Rectal smooth muscle tissue (tissue), 1 donor: ENCODE measurements at regions not wholly inside any gene's neighbourhood (a gene's known extent, or its start where the extent isn't known, plus 50 kb on each side); places are given as distances from the start of the nearest gene placed in this dataset.

Experiments used
- H3K27ac ChIP-seq: one replicate; pipeline ENCODE4 v1.7.0; 2013; ENCODE audit warnings: low read depth, low read length, inconsistent platforms
- H3K27me3 ChIP-seq: one replicate; pipeline ENCODE4 v1.7.0; 2013; ENCODE audit warnings: low read length; ENCODE audit not compliant: control insufficient read depth, insufficient read depth
- H3K36me3 ChIP-seq: one replicate; pipeline ENCODE4 v1.7.0; 2013; ENCODE audit warnings: low read length; ENCODE audit not compliant: control insufficient read depth, insufficient read depth
- H3K4me1 ChIP-seq: one replicate; pipeline ENCODE4 v1.7.0; 2013; ENCODE audit warnings: low read length; ENCODE audit not compliant: control insufficient read depth, insufficient read depth
- H3K4me3 ChIP-seq: one replicate; pipeline ENCODE4 v1.7.0; 2013; ENCODE audit warnings: low read length
- H3K9ac ChIP-seq: one replicate; pipeline ENCODE4 v1.7.0; 2013; ENCODE audit warnings: low read length

DNA sequence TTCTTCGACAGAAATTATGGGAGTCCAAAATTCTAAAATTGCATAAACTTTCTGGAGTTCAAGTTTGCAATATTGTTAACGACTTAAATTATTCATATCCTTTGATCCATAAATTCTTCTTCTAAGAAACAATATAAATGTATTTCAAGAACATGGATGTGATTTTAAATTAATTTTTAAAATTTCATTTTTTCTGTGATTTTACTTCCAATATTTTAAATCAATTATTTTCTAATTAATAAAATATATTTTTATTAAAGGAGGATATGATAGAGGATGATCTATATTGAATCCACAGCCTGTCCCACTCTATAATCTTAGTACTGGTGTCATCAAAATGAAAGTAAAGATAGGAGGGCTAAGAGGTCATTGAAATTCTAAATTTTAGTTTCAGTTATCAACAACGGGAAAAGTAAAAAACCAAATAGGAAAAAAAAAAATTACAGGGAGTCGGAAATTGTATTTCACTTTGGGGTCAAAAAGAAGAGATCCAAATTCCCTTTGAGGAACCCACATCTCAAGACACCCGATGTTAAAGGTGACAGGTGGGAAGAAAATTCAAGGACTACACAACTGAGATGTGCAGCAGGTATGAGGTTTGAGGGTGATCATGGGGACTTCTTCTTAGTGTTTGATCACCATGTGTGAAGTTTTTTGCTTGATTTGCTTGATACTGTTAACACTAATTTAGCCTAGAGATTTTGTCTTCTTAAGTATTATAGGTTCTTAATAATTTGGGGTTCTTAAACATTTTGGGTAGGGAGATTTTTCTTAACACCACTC, 154.8 kb upstream of the RGS18 start:
- Histone ChIP-seq H3K9ac (no peak overlapping the region), H3K4me3 (no peak overlapping the region), H3K36me3 (no peaks in the 10 kb centered on the region), H3K4me1 (no peaks in the 10 kb centered on the region), H3K27ac (no peak overlapping the region), H3K27me3 (no peaks in the 10 kb centered on the region)

DNA sequence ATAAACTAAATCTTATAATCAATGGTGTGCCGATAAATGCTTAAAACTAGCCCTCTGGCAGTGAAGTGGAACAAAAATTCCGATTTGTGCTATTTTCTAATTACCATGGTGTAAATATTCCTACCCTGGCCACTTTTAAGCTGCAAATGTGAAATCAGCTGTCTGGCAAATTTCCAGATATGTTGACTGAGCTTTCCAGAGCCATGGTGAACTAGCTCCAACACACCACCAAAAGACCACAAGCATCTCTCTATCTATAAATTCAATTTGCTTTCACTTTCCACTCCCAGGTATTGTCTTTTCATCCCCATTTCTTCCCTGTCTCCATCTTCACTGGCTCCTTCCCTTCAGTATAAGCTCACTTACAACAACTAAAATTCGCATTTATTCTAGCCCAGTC, 152.3 kb upstream of the RGS18 start:
- Histone ChIP-seq H3K36me3 (no peaks in the 10 kb centered on the region), H3K27ac (no peak overlapping the region), H3K9ac (no peak overlapping the region), H3K27me3 (no peaks in the 10 kb centered on the region), H3K4me1 (no peaks in the 10 kb centered on the region), H3K4me3 (no peak overlapping the region)

DNA sequence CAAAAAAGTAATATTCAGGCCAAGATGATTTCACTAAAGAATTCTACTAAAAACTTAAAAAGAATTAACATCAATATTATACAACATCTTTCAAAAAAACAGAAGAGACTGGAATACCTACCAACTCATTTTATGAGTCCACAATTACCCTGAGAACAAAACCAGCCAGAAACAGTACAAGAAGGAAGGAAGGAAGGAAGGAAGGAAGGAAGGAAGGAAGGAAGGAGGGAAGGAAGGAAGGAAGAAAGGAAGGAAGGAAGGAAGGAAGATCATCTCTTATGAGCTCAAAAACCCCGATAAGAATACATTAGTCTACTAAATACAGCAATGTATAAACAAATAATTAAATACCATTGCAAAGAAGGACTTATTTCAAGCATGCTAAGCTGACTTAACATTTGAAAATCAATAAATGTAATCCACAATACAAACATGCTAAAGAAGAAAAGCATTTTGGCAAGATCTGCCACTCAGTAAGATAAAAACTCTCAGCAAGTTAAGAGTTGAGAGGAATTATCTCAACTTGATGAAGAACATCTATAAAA, 149.9 kb upstream of the RGS18 start:
- Histone ChIP-seq H3K4me3 (no peak overlapping the region), H3K27ac (no peak overlapping the region)

DNA sequence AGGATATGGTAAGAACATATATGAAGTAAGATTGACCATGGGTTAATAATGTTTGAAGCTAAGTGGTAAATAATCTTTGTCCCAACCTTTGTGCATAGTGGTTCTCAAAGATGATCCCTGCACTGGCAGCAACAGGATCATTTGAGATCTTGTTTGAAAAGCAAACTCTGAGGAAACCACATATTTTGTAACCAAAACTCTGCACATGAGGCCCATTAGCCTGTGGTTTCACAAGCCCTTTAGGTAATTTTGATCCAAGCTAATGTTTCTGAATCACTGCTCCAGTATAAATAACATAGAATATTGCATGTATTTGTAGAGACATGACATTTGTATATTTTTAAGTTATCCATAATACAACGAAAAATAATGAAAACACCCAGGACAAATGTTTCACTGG, 147.9 kb upstream of the RGS18 start:
- no peaks in the 10 kb centered on the region for H3K36me3 ChIP-seq
- no peaks in the 10 kb centered on the region for H3K27me3 ChIP-seq
- no peak overlapping the region for H3K4me3 ChIP-seq
- H3K4me1 ChIP-seq = no peaks in the 10 kb centered on the region
- no peak overlapping the region for H3K9ac ChIP-seq
- H3K27ac ChIP-seq = no peak overlapping the region

More for the DNA sequence above, 149.9 kb upstream of the RGS18 start:
- Histone ChIP-seq H3K27me3 (no peaks in the 10 kb centered on the region), H3K36me3 (no peaks in the 10 kb centered on the region), H3K4me1 (no peaks in the 10 kb centered on the region), H3K9ac (no peak overlapping the region)

DNA sequence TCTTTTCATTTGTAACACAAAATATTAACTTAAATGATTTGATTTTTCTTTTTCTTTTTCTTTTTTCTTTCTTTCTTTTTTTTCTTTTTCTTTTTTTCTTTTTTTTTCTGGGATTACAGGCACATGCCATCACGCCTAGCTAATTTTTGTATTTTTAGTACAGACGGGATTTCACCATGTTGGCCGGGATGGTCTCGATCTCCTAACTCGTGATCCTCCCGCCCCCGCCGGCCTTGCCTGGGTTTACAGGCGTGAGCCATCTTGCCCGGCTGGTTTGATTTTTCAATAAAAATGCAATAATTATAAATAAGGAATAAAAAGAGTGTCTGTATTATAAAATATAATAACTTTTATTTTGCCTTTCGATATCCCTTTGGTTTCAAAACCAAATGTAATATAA, 146.7 kb upstream of the RGS18 start:
- no peak overlapping the region for H3K27ac ChIP-seq
- H3K4me1 ChIP-seq = no peaks in the 10 kb centered on the region
- no peak overlapping the region for H3K9ac ChIP-seq
- no peaks in the 10 kb centered on the region for H3K27me3 ChIP-seq
- H3K4me3 ChIP-seq = no peak overlapping the region
- no peaks in the 10 kb centered on the region for H3K36me3 ChIP-seq

DNA sequence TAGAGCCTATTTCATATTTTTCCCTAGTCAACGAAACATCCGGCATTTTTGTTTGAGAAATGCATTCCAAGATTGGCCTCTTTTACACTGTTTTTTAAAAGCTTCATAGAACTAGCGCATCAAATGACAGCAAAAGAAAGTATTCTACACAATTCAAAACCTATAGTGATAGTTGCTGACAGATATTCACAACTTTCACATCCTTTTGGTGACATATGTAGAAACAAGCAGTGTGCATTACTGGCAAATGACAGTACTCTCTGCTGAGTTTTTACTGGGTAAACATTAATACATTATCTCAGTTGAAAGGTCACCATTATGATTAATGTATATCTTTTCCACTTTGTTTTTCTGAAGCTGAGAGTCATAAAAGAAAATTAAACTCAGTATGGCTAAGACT, 135.4 kb upstream of the RGS18 start:
- Histone ChIP-seq H3K27me3 (no peaks in the 10 kb centered on the region), H3K4me1 (no peaks in the 10 kb centered on the region), H3K9ac (no peak overlapping the region), H3K27ac (no peak overlapping the region), H3K36me3 (no peaks in the 10 kb centered on the region), H3K4me3 (no peak overlapping the region)

DNA sequence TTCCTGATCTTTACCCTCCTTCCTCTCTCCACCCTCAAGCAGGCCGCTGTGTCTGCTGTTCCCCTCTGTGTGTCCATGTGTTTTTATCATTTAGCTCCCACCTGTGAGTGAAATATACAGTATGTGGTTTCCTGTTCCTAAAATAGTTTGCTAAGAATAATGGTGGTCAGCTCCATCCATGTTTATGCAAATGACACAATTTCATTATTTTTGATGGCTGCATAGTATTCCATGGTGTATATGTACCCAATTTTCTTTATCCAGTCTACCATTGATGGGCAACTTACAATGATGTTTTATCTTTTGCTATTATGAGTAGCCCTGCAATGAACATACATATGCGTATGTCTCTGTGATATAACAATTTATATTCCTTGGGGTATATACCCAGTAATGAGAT, 133.4 kb upstream of the RGS18 start:
- Histone ChIP-seq H3K27me3 (no peaks in the 10 kb centered on the region), H3K27ac (no peak overlapping the region), H3K36me3 (no peaks in the 10 kb centered on the region), H3K9ac (no peak overlapping the region), H3K4me1 (no peaks in the 10 kb centered on the region), H3K4me3 (no peak overlapping the region)

DNA sequence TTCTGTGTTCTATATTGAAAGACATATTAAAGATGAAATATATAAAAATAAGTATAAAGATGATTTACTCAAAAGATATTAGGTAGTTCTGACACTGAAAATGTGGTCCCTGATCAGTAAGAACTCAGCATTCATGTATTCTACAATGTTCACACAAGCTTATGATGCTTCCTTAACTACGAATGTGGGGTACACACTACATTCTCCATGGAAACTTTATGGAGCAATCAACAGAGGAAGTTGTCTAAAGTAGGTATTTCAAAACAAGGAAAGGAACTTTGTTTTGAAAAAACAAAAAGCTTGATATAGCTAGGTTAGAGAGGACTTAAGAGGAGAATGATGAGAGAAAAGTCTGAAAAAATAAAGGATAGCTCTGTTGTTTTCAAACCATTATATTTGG, 119.7 kb upstream of the RGS18 start:
- no peak overlapping the region for H3K4me3 ChIP-seq
- H3K4me1 ChIP-seq = no peaks in the 10 kb centered on the region
- no peaks in the 10 kb centered on the region for H3K36me3 ChIP-seq
- H3K27me3 ChIP-seq = no peaks in the 10 kb centered on the region
- no peak overlapping the region for H3K9ac ChIP-seq
- no peak overlapping the region for H3K27ac ChIP-seq

DNA sequence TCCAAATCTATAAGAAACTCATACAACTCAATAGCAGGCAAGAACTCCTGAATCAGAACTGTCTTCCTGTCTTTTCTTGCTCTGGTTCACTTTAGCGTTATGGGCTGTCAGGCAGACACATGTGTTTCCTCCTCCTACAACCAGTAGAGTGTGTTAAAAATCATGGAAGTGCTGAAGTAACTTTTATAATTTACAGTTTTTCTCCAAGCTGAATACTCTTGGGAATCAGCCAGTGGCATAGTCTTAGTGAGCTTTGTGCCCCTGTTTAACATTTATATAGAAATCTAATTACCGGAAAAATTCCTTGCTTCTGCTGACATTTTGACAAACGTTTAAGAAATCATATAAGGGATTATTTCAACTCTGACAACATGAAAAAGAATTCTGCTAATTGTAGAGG, 113.1 kb upstream of the RGS18 start:
- H3K36me3 ChIP-seq = no peaks in the 10 kb centered on the region
- H3K9ac ChIP-seq = no peak overlapping the region
- H3K4me3 ChIP-seq = no peak overlapping the region
- H3K27me3 ChIP-seq = no peaks in the 10 kb centered on the region
- H3K4me1 ChIP-seq = no peaks in the 10 kb centered on the region
- no peak overlapping the region for H3K27ac ChIP-seq

DNA sequence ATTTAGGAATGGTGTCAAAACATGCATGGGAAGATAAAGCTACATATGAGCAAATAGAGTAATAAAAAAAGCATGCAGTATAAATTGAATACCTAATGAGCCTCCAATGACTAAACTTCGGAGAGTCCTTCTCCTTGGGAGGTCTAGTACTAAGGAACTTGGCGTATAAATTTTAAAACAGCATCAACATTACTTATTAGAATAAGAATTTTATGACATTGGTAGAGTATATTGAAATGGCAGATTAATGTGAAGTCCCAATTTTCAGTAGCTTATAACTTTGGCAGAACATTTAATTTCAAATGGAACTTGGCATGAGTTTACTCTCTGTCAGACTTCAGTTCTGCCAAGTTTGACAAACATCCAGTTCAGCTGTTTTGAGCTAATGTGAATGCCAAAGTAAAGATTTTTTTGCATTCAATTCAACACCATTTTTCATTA, 104.7 kb upstream of the RGS18 start:
- no peak overlapping the region for H3K4me3 ChIP-seq
- H3K27ac ChIP-seq = no peak overlapping the region
- H3K9ac ChIP-seq = no peak overlapping the region
- peaks cover 2% of the 10 kb centered on the region for H3K4me1 ChIP-seq
- H3K36me3 ChIP-seq = no peaks in the 10 kb centered on the region
- no peaks in the 10 kb centered on the region for H3K27me3 ChIP-seq

DNA sequence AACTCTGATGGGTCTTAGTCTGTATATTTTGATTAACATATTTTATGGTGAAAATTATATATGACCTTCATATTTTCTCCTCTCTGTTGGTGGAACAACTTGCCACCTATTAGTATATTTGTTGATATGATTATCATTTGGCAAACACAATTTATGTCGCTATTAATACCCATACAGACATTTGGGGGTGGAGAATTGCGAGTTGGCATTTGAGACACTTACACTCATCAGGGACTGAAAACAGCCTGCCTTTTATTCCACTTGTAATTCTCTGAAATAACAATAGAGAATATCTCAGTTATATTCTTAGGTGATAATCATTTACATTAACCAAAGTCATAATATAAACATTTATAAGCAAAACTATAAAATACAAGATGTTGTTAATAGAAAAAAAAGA, 100.5 kb upstream of the RGS18 start:
- Histone ChIP-seq H3K27ac (no peak overlapping the region), H3K4me3 (no peak overlapping the region), H3K4me1 (no peaks in the 10 kb centered on the region), H3K27me3 (no peaks in the 10 kb centered on the region), H3K36me3 (no peaks in the 10 kb centered on the region), H3K9ac (no peak overlapping the region)

DNA sequence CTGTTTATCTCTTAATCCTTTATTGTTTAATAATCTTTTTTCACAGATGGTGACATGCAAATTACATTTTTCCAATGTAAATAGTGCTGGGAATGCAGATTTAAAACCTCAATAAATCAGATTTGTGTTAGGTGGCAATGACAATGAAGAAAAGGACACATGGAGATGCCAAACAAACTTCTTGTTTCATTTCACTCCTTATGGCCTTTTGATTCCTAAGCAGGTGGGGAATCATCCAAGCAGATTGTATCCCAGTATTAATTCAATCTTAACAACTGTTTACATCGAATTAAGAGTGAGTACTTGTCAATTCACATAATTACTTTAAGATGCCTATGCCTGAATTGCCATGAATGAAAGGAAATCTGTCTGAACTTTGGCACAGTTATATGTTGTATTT, 98.9 kb upstream of the RGS18 start:
- H3K9ac ChIP-seq = no peak overlapping the region
- no peaks in the 10 kb centered on the region for H3K4me1 ChIP-seq
- H3K4me3 ChIP-seq = no peak overlapping the region
- no peak overlapping the region for H3K27ac ChIP-seq
- no peaks in the 10 kb centered on the region for H3K27me3 ChIP-seq
- H3K36me3 ChIP-seq = no peaks in the 10 kb centered on the region

DNA sequence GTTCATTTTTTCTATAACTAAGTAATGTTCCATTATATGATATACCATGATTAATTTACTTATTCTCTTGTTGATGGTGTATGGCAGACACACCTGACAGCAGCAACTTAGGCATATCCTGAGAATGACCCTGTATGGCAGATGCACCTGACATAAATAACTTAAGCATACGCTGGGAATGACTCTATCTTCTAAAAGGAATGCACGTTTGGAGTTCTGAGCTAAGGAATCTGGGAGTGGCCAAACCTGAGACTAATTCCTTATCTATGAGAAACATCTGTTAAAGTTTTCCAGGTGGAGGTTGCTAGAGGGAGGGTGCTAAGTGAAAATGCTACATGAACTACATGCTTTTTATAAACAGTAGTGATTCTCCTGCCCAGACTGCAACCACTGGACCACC, 96.7 kb upstream of the RGS18 start:
- Histone ChIP-seq H3K27me3 (no peaks in the 10 kb centered on the region), H3K4me3 (no peak overlapping the region), H3K4me1 (no peaks in the 10 kb centered on the region), H3K9ac (no peak overlapping the region), H3K36me3 (no peaks in the 10 kb centered on the region), H3K27ac (no peak overlapping the region)
